Testis (tissue), 2 donors: ENCODE measurements at regions not wholly inside any gene's neighbourhood (a gene's known extent, or its start where the extent isn't known, plus 50 kb on each side); places are given as distances from the start of the nearest gene placed in this dataset.

Experiments
- POLR2A ChIP-seq: fragments of 450-650 bp; IDR thresholded peaks from one replicate; pipeline ENCODE4 v1.6.1; 2017; ENCODE audit warnings: antibody characterized with exemption, mild to moderate bottlenecking, moderate library complexity
- TF ChIP-seq, protein P1 (sequence below), 3 experiments: fragments of 450-650 bp in 2 of 3; fragments of 200-600 bp in 1 of 3; sonication (generic) in 1 of 3; IDR thresholded peaks; one replicate each; pipeline ENCODE4 v1.5.1; 2016 to 2019; ENCODE audit warnings: antibody characterized with exemption in 3 of 3, mild to moderate bottlenecking in 2 of 3, moderate library complexity in 1 of 3

GRCh38 chr1:173269490-173270230 lies 62.5 kb upstream of the TNFSF4 start:
- TF ChIP-seq, protein P1, sequence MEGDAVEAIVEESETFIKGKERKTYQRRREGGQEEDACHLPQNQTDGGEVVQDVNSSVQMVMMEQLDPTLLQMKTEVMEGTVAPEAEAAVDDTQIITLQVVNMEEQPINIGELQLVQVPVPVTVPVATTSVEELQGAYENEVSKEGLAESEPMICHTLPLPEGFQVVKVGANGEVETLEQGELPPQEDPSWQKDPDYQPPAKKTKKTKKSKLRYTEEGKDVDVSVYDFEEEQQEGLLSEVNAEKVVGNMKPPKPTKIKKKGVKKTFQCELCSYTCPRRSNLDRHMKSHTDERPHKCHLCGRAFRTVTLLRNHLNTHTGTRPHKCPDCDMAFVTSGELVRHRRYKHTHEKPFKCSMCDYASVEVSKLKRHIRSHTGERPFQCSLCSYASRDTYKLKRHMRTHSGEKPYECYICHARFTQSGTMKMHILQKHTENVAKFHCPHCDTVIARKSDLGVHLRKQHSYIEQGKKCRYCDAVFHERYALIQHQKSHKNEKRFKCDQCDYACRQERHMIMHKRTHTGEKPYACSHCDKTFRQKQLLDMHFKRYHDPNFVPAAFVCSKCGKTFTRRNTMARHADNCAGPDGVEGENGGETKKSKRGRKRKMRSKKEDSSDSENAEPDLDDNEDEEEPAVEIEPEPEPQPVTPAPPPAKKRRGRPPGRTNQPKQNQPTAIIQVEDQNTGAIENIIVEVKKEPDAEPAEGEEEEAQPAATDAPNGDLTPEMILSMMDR (IDR thresholded peaks at IDR 0.05), result no peak
- TF ChIP-seq POLR2A, result no peak
